Sigmoid colon (tissue), 6 donors: ENCODE measurements at regions not wholly inside any gene's neighbourhood (a gene's known extent, or its start where the extent isn't known, plus 50 kb on each side); places are given as distances from the start of the nearest gene placed in this dataset.

Experiments
- DNase-seq: peaks from one replicate; pipeline ENCODE4 v3.0.0-alpha.2; 2019
- H3K27ac ChIP-seq, 4 donors: fragments of 200-600 bp; sonication (generic); one replicate each; pipeline ENCODE4 v1.5.1; 2016 to 2019; ENCODE audit warnings: mild to moderate bottlenecking in 1 of 4
- H3K27me3 ChIP-seq, 3 donors: fragments of 200-600 bp; sonication (generic); one replicate each; pipeline ENCODE4 v1.5.1; 2019; ENCODE audit warnings: mild to moderate bottlenecking in 1 of 3
- H3K36me3 ChIP-seq, 4 donors: fragments of 200-600 bp; sonication (generic); one replicate each; pipeline ENCODE4 v1.5.1; 2016 to 2019
- H3K4me1 ChIP-seq, 4 donors: fragments of 200-600 bp; sonication (generic); one replicate each; pipeline ENCODE4 v1.5.1; 2017 to 2019
- H3K4me3 ChIP-seq, 4 donors: fragments of 200-600 bp; sonication (generic); one replicate each; pipeline ENCODE4 v1.5.1; 2017 to 2019; ENCODE audit warnings: mild to moderate bottlenecking in 2 of 4, moderate library complexity in 1 of 4
- H3K9me3 ChIP-seq, 4 donors: fragments of 200-600 bp in 3 of 4; sonication (generic) in 3 of 4; one replicate each; pipeline versions ENCODE4 v1.5.1 to v1.6.1; 2013 to 2019
- CTCF ChIP-seq, 4 experiments: fragments of 450-650 bp in 3 of 4; fragments of 200-600 bp in 1 of 4; IDR thresholded peaks; one replicate each; pipeline ENCODE4 v1.5.1; 2016 to 2019; ENCODE audit warnings: antibody characterized with exemption in 4 of 4, mild to moderate bottlenecking in 3 of 4, moderate library complexity in 2 of 4
- EP300 ChIP-seq, 4 donors: sonication (generic); formaldehyde crosslinking; IDR thresholded peaks; one replicate each; pipeline ENCODE4 v1.6.1; 2017; ENCODE audit warnings: antibody characterized with exemption in 4 of 4
- POLR2A ChIP-seq, 2 donors: fragments of 450-650 bp; IDR thresholded peaks; one replicate each; pipeline ENCODE4 v1.6.1; 2016; ENCODE audit warnings: antibody characterized with exemption in 2 of 2, mild to moderate bottlenecking in 2 of 2, moderate library complexity in 2 of 2
- POLR2AphosphoS5 ChIP-seq, 4 donors: sonication (generic); formaldehyde crosslinking; IDR thresholded peaks; one replicate each; pipeline ENCODE4 v1.6.1; 2017; ENCODE audit warnings: antibody characterized with exemption in 4 of 4
- WGBS, 2 donors: extraction: QIAGEN DNeasy Blood & Tissue Kit; methylation state at CpG; one replicate each; pipeline ENCODE4 v1.1.7; 2013; 5-methylcytosine and 5-hydroxymethylcytosine counted together
- intact Hi-C: fragments of 100-400 bp; cut with DNase I; formaldehyde crosslinking; loops from one replicate; pipeline ENCODE4 v1.15.1; 2023
- donor health status: healthy with polysubstance abuse.
- donor health status: healthy.

- Histone ChIP-seq H3K27me3 (no peaks in the 10 kb centered on the region), H3K4me3 (no peak overlapping the region), H3K9me3 (no peaks in the 10 kb centered on the region), H3K4me1 (peaks cover 0 to 11% (median 3%) of the 10 kb centered on the region in 4 donors), H3K27ac (no peak overlapping the region), H3K36me3 (no peaks in the 10 kb centered on the region)
- TF ChIP-seq CTCF (IDR thresholded peaks at IDR 0.05) (no peak), EP300 (IDR thresholded peaks at IDR 0.05) (no peak), POLR2A (IDR thresholded peaks at IDR 0.05) (no peak), POLR2AphosphoS5 (IDR thresholded peaks at IDR 0.05) (no peak)
- DNase-seq = no peak
- intact Hi-C loops = no loop called here
- WGBS, 2 donors = 48 to 79% methylated on average over 3 of the region's 3 CpGs
Measured at GRCh38 chr15:94059013-94059587, 172.3 kb upstream of the MCTP2 start.

- Histone ChIP-seq H3K4me3 (no peak overlapping the region), H3K27ac (no peak overlapping the region), H3K27me3 (no peaks in the 10 kb centered on the region), H3K36me3 (no peaks in the 10 kb centered on the region), H3K4me1 (peaks cover 0 to 14% (median 3%) of the 10 kb centered on the region in 4 donors), H3K9me3 (no peaks in the 10 kb centered on the region)
- intact Hi-C loops = no loop called here
- no peak for DNase-seq
- WGBS, 2 donors = 50 to 88% methylated on average over 1 of the region's 1 CpG
- TF ChIP-seq EP300 (IDR thresholded peaks at IDR 0.05) (no peak), POLR2AphosphoS5 (IDR thresholded peaks at IDR 0.05) (no peak), POLR2A (IDR thresholded peaks at IDR 0.05) (no peak), CTCF (IDR thresholded peaks at IDR 0.05) (no peak)
Measured at GRCh38 chr15:94057305-94057704, 174.1 kb upstream of the MCTP2 start.

GRCh38 chr15:94056314-94056713, 175.0 kb upstream of the MCTP2 start:
- no peak for TF ChIP-seq EP300 (IDR thresholded peaks at IDR 0.05)
- TF ChIP-seq CTCF (IDR thresholded peaks at IDR 0.05) = no peak
- TF ChIP-seq POLR2AphosphoS5 (IDR thresholded peaks at IDR 0.05) = no peak
- no peak for TF ChIP-seq POLR2A (IDR thresholded peaks at IDR 0.05)
- Histone ChIP-seq H3K27me3 (no peaks in the 10 kb centered on the region), H3K4me3 (no peak overlapping the region), H3K27ac (no peak overlapping the region), H3K4me1 (peaks cover 0 to 14% (median 3%) of the 10 kb centered on the region in 4 donors), H3K9me3 (no peaks in the 10 kb centered on the region), H3K36me3 (no peaks in the 10 kb centered on the region)
- DNase-seq = no peak
- intact Hi-C loops = no loop called here

- TF ChIP-seq EP300 (IDR thresholded peaks at IDR 0.05) = no peak
- TF ChIP-seq POLR2AphosphoS5 (IDR thresholded peaks at IDR 0.05) = no peak
- TF ChIP-seq CTCF (IDR thresholded peaks at IDR 0.05) = no peak
- no peak for TF ChIP-seq POLR2A (IDR thresholded peaks at IDR 0.05)
- intact Hi-C loops = no loop called here
Measured at GRCh38 chr15:94053626-94054025, 177.7 kb upstream of the MCTP2 start.

GRCh38 chr15:94052711-94053110, 178.7 kb upstream of the MCTP2 start:
- no peak overlapping the region for H3K27ac ChIP-seq
- no peaks in the 10 kb centered on the region for H3K27me3 ChIP-seq
- 75 to 88% methylated on average over 2 of the region's 2 CpGs for WGBS, 2 donors
- H3K9me3 ChIP-seq = no peaks in the 10 kb centered on the region
- H3K4me1 ChIP-seq = peaks cover 0 to 14% (median 3%) of the 10 kb centered on the region in 4 donors
- no peak for DNase-seq
- intact Hi-C loops = no loop called here
- TF ChIP-seq POLR2A (IDR thresholded peaks at IDR 0.05) (no peak), EP300 (IDR thresholded peaks at IDR 0.05) (no peak), CTCF (IDR thresholded peaks at IDR 0.05) (no peak), POLR2AphosphoS5 (IDR thresholded peaks at IDR 0.05) (no peak)
- no peaks in the 10 kb centered on the region for H3K36me3 ChIP-seq
- no peak overlapping the region for H3K4me3 ChIP-seq

More at GRCh38 chr15:94053626-94054025, 177.7 kb upstream of the MCTP2 start:
- Histone ChIP-seq H3K36me3 (no peaks in the 10 kb centered on the region), H3K4me1 (peaks cover 0 to 14% (median 3%) of the 10 kb centered on the region in 4 donors), H3K27me3 (no peaks in the 10 kb centered on the region), H3K27ac (no peak overlapping the region), H3K9me3 (no peaks in the 10 kb centered on the region), H3K4me3 (no peak overlapping the region)
- DNase-seq = no peak
